NCI-H2171 treated with DMSO at 0.1 percent for 48 hours (cell line): ENCODE measurements at regions not wholly inside any gene's neighbourhood (a gene's known extent, or its start where the extent isn't known, plus 50 kb on each side); places are given as distances from the start of the nearest gene placed in this dataset.

Source experiments
- DNase-seq: peaks from one replicate; lab custom pipeline; 2025; lab: John Stamatoyannopoulos, UW

DNA sequence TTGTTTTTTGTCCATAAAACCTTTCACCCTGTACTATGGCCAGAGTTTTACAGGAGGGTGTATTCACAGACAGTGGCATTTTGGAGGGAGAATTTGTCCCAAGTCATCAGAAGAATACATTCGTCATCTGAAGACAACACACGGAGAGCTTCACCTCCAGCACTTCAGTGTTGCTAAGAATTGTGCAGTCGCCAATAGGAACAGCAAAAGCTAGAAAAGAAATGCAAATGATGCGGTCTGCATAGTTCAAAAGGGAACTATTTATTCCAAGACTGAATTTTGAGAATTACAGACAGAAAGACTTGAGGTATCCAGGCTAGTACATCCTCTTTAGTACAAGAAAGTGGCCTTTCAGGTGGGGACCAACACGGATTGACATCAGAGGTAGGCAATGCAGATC is 399.2 kb upstream of the KIF2A start:
- no peak for DNase-seq

- DNase-seq = no peak
Observed at GRCh38 chr5:61907995-61908394, 398.0 kb upstream of the KIF2A start.

- DNase-seq = no peak
Observed at GRCh38 chr5:61910771-61911170, 395.2 kb upstream of the KIF2A start.

GRCh38 chr5:61912559-61912958 is 393.4 kb upstream of the KIF2A start:
- no peak for DNase-seq

- no peak for DNase-seq
Observed at GRCh38 chr5:61915646-61916045, 390.4 kb upstream of the KIF2A start.

DNA sequence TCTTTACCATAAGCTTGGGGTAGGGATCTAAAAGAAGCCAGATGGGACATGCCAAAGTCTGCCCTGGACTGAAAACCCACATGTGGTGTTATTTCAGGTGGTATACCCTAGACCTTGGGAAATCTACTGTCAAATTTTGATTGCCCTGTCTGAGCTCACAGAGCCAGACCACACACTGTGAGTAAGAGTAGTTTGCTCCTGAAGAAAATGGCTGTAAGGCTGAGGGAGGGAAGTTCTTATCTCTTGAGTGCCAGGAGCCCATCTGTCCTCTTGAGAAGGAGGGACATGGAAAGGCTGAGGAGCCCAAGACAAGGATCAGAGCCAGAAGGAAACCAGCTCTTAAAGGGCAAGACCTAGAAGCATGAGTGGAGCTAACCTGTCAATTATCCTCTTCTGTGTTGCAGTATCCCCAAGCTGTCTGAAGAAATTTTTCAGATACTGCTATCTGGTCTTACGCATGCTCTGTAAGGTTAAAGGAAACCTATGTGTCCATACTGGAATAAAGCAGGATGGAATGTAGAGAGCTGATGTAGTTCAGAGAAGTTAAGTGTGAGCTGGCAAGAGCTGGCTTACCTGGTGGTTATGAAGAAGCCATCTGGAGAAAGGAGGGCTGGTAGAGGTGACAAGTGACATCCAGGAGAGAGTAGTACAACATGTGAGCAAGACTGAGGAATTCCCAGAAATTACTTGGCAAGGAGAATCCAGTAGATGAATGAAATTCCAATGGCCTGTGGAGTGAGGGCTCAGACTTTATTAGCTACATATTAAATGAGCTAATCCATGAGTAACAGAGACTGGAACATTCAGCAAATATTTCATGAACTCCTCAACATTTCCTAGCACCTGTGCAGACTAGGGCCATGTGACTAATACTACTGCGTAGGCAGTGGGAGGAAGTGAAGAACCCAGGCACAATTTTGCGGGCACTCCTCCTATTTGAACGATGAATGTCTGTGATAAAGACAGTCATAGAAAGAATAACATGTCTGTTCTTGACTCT is 389.1 kb upstream of the KIF2A start:
- DNase-seq = no peak

DNA sequence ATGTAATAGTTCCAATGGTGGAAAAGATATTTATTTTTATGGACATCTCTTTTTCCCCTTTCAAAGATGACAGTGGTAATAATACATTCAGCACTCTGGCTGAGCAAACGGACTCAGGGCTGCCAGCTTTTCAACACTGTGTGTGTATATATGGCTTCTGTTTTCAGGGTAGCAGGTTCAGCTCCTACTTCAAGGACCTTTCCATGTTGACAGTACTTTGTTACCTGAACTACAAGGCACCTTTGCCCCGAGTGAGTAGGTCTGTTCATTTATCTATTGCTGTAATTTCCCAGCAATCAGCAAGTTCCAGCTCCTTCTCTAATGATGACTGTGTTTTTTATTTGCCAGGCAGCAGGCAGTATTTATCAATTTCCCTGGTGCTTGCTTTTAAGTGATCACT is 387.4 kb upstream of the KIF2A start:
- DNase-seq = no peak

DNA sequence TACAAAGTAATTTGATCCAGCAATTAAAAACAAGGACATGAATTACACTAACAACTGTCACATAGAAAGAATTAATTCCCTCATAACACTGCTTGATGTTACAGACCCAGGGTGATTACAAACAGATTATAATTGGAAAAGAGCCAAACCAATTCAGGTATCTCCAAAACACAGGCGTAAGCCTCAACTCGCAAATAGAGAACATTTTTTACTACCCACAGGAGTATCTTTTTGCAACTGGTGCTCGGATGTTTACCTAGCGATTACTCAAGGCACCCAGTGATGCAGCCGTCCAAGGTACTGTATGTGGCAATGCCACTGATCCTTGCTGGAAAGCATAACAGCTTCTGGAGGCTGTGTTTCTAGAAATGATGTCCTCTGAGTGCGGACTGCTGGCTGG is 386.1 kb upstream of the KIF2A start:
- peak; percentile 78 for DNase-seq

- no peak for DNase-seq
Observed at GRCh38 chr5:61924251-61924650, 381.8 kb upstream of the KIF2A start.

DNA sequence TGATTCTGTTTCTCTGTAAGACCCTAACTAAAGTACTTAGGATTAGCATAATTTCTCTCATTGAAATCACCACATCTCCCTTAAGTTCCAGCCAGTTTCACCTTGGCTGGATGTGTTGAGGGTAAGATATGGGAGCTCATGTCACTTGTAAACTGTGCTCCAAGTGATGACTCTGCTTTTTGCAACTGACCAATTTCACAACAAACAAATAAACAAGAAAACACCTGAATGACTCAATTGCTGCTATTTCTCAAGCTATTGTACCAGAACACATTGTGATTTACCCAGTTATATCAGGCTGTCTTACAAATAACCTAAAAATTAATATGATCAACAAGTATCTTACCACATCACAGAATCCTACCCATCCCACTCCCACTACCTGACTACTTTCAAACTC is 379.1 kb upstream of the KIF2A start:
- DNase-seq = no peak

DNA sequence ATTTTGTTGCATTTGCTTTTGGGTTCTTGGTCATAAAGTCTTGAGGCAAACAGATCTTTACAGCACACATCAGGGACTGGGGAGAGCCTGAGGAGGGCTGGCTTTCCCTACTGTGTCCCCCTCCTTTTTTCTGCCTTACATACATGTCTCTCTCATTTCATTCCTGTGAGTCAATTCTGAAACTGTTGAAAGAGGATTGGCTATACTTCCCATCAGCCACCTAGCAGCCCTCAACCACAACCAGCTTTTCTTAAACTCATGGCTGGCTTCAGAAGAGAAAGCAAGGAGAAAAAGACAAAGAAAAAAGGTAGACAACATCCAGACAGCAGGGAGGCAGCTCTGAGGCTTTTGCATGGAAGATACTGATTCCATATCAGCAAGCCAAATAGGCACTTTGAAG is 374.8 kb upstream of the KIF2A start:
- DNase-seq = no peak

- DNase-seq = peak; percentile 75
Observed at GRCh38 chr5:61933787-61934626, 372.0 kb upstream of the KIF2A start.

GRCh38 chr5:61941637-61942036 is 364.4 kb upstream of the KIF2A start:
- DNase-seq = no peak

- no peak for DNase-seq
Observed at GRCh38 chr5:61942462-61943049, 363.4 kb upstream of the KIF2A start.

DNA sequence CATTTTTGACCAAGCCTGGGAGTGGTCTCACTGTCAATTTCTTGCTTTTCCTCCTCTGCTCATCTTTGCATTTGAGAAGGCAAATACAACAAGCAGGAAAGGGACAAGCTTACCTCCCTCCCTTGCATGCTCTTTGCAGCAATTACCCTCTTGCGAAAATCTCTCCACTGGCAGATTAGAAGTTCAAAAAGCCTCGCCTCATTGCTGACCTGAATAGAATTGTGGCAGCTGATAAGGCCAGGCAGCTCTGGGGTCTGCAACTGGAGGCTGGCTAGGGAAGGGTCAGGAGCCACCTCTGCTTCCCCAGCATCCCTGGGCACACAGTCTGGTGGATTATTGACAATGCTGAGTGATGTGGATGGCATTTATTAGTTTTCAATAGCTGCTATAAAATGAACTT is 362.3 kb upstream of the KIF2A start:
- no peak for DNase-seq

GRCh38 chr5:61948151-61948550 is 357.9 kb upstream of the KIF2A start:
- no peak for DNase-seq

GRCh38 chr5:61949054-61949678 is 356.8 kb upstream of the KIF2A start:
- no peak for DNase-seq

DNA sequence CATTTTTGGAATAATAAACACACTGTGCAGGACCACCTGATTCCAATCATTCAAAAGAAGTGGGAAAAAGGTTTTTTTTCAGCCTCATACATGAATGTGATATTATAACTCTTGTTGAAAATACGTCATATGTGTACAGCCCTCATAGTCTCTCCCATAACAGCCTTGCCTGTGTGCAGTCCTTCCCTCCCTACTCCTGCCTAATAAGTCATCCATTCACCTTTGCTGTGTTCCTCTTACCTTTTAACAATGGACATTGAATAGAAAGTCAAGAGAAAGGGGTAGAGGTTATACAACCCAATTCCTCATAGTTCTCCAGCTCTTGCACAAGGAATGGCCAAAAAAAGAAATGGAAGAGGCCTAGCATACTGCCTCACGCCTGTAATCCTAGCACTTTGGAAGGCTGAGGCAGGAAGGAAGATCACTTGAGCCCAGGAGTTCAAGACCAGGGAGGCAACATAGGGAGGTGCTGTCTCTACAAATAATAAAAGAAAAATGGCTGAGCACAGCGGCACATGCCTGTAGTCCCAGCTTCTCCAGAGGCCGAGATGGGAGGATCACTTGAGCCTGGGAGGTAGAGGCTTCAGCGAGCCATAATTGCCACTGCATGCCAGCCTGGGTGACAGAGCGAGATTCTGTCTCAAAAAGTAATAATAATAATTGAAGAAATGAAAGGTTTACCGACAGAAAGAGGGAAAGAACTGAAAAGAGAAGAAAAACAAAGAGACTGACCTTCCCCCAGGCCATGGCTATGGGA is 356.1 kb upstream of the KIF2A start:
- DNase-seq = no peak

- DNase-seq = no peak
Observed at GRCh38 chr5:61951295-61951694, 354.7 kb upstream of the KIF2A start.

- no peak for DNase-seq
Observed at GRCh38 chr5:61953913-61954312, 352.1 kb upstream of the KIF2A start.

DNA sequence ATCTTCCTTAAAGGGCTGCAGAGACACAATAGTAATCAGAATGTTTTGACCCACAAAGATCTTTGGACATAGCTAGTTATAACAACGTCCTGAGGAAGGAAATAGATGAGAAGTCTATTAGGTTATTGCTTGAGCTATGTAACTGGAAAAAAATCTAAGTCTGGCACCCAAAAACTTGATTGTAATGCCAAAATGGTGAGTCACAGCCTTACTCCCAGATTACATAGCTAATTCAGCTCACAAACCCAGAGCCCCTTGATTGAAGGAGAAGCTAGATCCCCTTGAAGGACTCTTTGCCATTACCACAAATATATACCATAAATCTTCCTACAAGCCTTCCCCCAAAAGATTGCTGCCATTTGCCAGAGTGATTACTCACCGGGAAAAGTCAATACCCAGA is 341.8 kb upstream of the KIF2A start:
- DNase-seq = no peak
